ENCODE measurements at regions not wholly inside any gene's neighbourhood (a gene's known extent, or its start where the extent isn't known, plus 50 kb on each side); places are given as distances from the start of the nearest gene placed in this dataset.

GRCh38 chr11:113614097-113614496 is 92.0 kb downstream of the TMPRSS5 start:
- Histone ChIP-seq H4K20me1 (replicated peaks in 1 of 2; ENCODE audit: control insufficient read depth in 1 of 2, insufficient read depth in 2 of 2, low read length in 2 of 2) (no peaks in the 10 kb centered on the region), H4K8ac (ENCODE audit: extremely low read depth, insufficient read depth, low read length) (no peak overlapping the region), H4K91ac (replicated peaks; ENCODE audit: insufficient read length, low read length) (no peak overlapping the region), H3K27me3 (replicated peaks in 1 of 4; ENCODE audit: control insufficient read depth in 3 of 4, extremely low read depth in 1 of 4, insufficient read depth in 3 of 4, low read length in 3 of 4) (no peaks in the 10 kb centered on the region), H2AK5ac (ENCODE audit: low read depth, low read length) (no peak overlapping the region), H3K23ac (ENCODE audit: insufficient read length) (no peak overlapping the region), H3K36me3 (ENCODE audit: control insufficient read depth in 2 of 4, insufficient read depth in 4 of 4, low read length in 3 of 4) (no peaks in the 10 kb centered on the region), H2BK15ac (ENCODE audit: low read length) (no peak overlapping the region), H3K56ac (replicated peaks; ENCODE audit: insufficient read length, low read depth, low read length) (no peak overlapping the region), H2BK12ac (ENCODE audit: low read depth, low read length) (no peak overlapping the region), H4K5ac (ENCODE audit: insufficient read length, low read depth, low read length) (no peak overlapping the region), H3K4me1 (replicated peaks in 1 of 4; ENCODE audit: control insufficient read depth in 3 of 4, insufficient read depth in 4 of 4, low read length in 3 of 4) (no peaks in the 10 kb centered on the region), H3K79me1 (ENCODE audit: low read depth, low read length) (no peaks in the 10 kb centered on the region), H3K27ac (ENCODE audit: low read depth, low read length) (no peak overlapping the region), H2BK120ac (replicated peaks; ENCODE audit: low read depth, low read length) (no peak overlapping the region), H2BK5ac (ENCODE audit: low read depth, low read length) (no peak overlapping the region), H3K9ac (replicated peaks in 1 of 4; ENCODE audit: extremely low read depth in 1 of 4, low read depth in 3 of 4, low read length in 3 of 4) (no peak overlapping the region), H2BK20ac (ENCODE audit: low read length) (no peak overlapping the region), H3K4ac (replicated peaks; ENCODE audit: insufficient read length, low read depth, low read length) (no peak overlapping the region), H3K18ac (ENCODE audit: extremely low read depth, low read length) (no peak overlapping the region), H3K4me3 (ENCODE audit: extremely low read depth in 1 of 4, insufficient read depth in 2 of 4, low read depth in 3 of 4, low read length in 4 of 4) (no peak overlapping the region), H3K23me2 (ENCODE audit: low read depth, low read length) (no peaks in the 10 kb centered on the region), H3K79me2 (ENCODE audit: control insufficient read depth in 1 of 2, insufficient read depth in 2 of 2, low read length in 2 of 2) (no peaks in the 10 kb centered on the region), H3K4me2 (ENCODE audit: insufficient read depth in 1 of 2, low read depth in 2 of 2, low read length in 2 of 2) (no peak overlapping the region), H2AFZ (ENCODE audit: low read length) (no peak overlapping the region), H3K14ac (ENCODE audit: insufficient read length) (no peak overlapping the region), H3K9me3 (ENCODE audit: insufficient read depth in 2 of 2, low read depth in 1 of 2, low read length in 1 of 2) (no peaks in the 10 kb centered on the region)
- no peak for TF ChIP-seq BCL11A (IDR thresholded peaks at IDR 0.05; ENCODE audit: low read depth in 2 of 2, low read length in 2 of 2)
- no peak for TF ChIP-seq SIX5 (IDR thresholded peaks at IDR 0.05; ENCODE audit: low read depth, low read length)
- no peak for TF ChIP-seq EGR1 (IDR thresholded peaks at IDR 0.05; ENCODE audit: borderline replicate concordance, low read depth, low read length)
- no peak for TF ChIP-seq ZNF274 (IDR thresholded peaks at IDR 0.05; ENCODE audit: borderline replicate concordance, extremely low read depth, low read length)
- no peak for TF ChIP-seq CTCF (IDR thresholded peaks at IDR 0.05; ENCODE audit: control extremely low read depth in 1 of 3, insufficient read depth in 1 of 3, low read depth in 1 of 3, low read length in 3 of 3)
- no peak for TF ChIP-seq EZH2 (IDR thresholded peaks at IDR 0.05; ENCODE audit: low read depth, low read length, severe bottlenecking)
- TF ChIP-seq KDM5A (IDR thresholded peaks at IDR 0.05; ENCODE audit: low read length): no peak
- 89% methylated on average over 2 of the region's 2 CpGs; no CpG with 5 or more reads in 1 of the 2 experiments for WGBS, 2 experiments (ENCODE audit: extremely low coverage in 1 of 2, insufficient coverage in 1 of 2, insufficient read length in 1 of 2, insufficient replicate concordance in 2 of 2, low coverage in 1 of 2, low lambda C conversion rate in 2 of 2, missing lambda C conversion rate in 1 of 2)
- no peak for FAIRE-seq
- CTCF ChIA-PET (ENCODE audit: partially characterized antibody): no interaction called here
- DNase-seq (ENCODE audit: low read depth in 1 of 2, low spot score in 2 of 2): no peak
- POLR2A ChIA-PET (ENCODE audit: partially characterized antibody): no interaction called here

Measured in H1 (cell line).